Endodermal cell (in vitro differentiated cells): ENCODE measurements at regions not wholly inside any gene's neighbourhood (a gene's known extent, or its start where the extent isn't known, plus 50 kb on each side); places are given as distances from the start of the nearest gene placed in this dataset.

Source experiments
- DNase-seq: peaks from one replicate; pipeline ENCODE4 v3.0.0-alpha.2; 2017
- H3K27ac ChIP-seq: 2 replicates; pipeline ENCODE4 v1.5.1; 2013; ENCODE audit warnings: mild to moderate bottlenecking, low read depth, low read length, moderate library complexity
- H3K27me3 ChIP-seq: 2 replicates; pipeline ENCODE4 v1.6.1; 2013; ENCODE audit warnings: mild to moderate bottlenecking, low read length, moderate library complexity; ENCODE audit not compliant: insufficient read depth, control insufficient read depth, poor library complexity, severe bottlenecking
- H3K36me3 ChIP-seq: 2 replicates; pipeline ENCODE4 v1.7.0; 2013; ENCODE audit warnings: mild to moderate bottlenecking, low read length, moderate library complexity; ENCODE audit not compliant: control insufficient read depth, insufficient read depth
- H3K4me1 ChIP-seq: one replicate; pipeline ENCODE4 v1.7.0; 2013; ENCODE audit warnings: low read length; ENCODE audit not compliant: control insufficient read depth, insufficient read depth
- H3K4me3 ChIP-seq: 2 replicates; pipeline ENCODE4 v1.5.1; 2013; ENCODE audit warnings: mild to moderate bottlenecking, low read length, moderate library complexity
- H3K9ac ChIP-seq: 2 replicates; pipeline ENCODE4 v1.6.1; 2013; ENCODE audit warnings: mild to moderate bottlenecking, low read length, moderate library complexity; ENCODE audit not compliant: poor library complexity, severe bottlenecking; ENCODE audit errors: extremely low read depth
- H3K9me3 ChIP-seq: 2 replicates; pipeline ENCODE4 v1.6.1; 2013; ENCODE audit warnings: mild to moderate bottlenecking, low read length, moderate library complexity; ENCODE audit not compliant: control insufficient read depth
- H3K27ac Mint-ChIP-seq: 2 replicates; pipeline ENCODE4 v1.8.0; 2020; ENCODE audit warnings: mixed read lengths
- H3K27me3 Mint-ChIP-seq: 2 replicates; pipeline ENCODE4 v1.8.0; 2021; ENCODE audit warnings: mild to moderate bottlenecking, mixed read lengths; ENCODE audit not compliant: insufficient read depth
- H3K36me3 Mint-ChIP-seq: 2 replicates; pipeline ENCODE4 v1.8.0; 2020; ENCODE audit warnings: low read depth, mixed read lengths
- H3K4me1 Mint-ChIP-seq: 2 replicates; pipeline ENCODE4 v1.8.0; 2020; ENCODE audit warnings: mixed read lengths
- H3K4me3 Mint-ChIP-seq: 2 replicates; pipeline ENCODE4 v1.8.0; 2020; ENCODE audit warnings: mild to moderate bottlenecking, moderate library complexity, mixed read lengths
- H3K9me3 Mint-ChIP-seq: 2 replicates; pipeline ENCODE4 v1.8.0; 2020; ENCODE audit warnings: mild to moderate bottlenecking, mixed read lengths
- WGBS, 2 experiments: methylation state at CpG; one replicate each; pipeline versions ENCODE4 v1.1.5 to v1.1.7; 2013; ENCODE audit warnings: missing lambda C conversion rate in 2 of 2, mixed read lengths in 1 of 2; ENCODE audit not compliant: insufficient coverage in 1 of 2, insufficient read length in 1 of 2; 5-methylcytosine and 5-hydroxymethylcytosine counted together
- TF ChIP-seq, protein P1 (sequence below): fragments of 200-600 bp; sonication (generic); conservative IDR thresholded peaks from 2 replicates; pipeline ENCODE4 v1.5.0; 2021; ENCODE audit warnings: antibody characterized with exemption, mild to moderate bottlenecking

GRCh38 chr2:209145941-209146681, 277.7 kb upstream of the MAP2 start:
- Mint-ChIP-seq H3K9me3 (no peaks in the 10 kb centered on the region), H3K4me3 (no peak overlapping the region), H3K27me3 (peaks cover 8% of the 10 kb centered on the region), H3K4me1 (peaks cover 41% of the 10 kb centered on the region), H3K36me3 (no peaks in the 10 kb centered on the region), H3K27ac (no peak overlapping the region)
- TF ChIP-seq, protein P1, sequence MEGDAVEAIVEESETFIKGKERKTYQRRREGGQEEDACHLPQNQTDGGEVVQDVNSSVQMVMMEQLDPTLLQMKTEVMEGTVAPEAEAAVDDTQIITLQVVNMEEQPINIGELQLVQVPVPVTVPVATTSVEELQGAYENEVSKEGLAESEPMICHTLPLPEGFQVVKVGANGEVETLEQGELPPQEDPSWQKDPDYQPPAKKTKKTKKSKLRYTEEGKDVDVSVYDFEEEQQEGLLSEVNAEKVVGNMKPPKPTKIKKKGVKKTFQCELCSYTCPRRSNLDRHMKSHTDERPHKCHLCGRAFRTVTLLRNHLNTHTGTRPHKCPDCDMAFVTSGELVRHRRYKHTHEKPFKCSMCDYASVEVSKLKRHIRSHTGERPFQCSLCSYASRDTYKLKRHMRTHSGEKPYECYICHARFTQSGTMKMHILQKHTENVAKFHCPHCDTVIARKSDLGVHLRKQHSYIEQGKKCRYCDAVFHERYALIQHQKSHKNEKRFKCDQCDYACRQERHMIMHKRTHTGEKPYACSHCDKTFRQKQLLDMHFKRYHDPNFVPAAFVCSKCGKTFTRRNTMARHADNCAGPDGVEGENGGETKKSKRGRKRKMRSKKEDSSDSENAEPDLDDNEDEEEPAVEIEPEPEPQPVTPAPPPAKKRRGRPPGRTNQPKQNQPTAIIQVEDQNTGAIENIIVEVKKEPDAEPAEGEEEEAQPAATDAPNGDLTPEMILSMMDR = no peak
- H3K9ac ChIP-seq = no peak overlapping the region
- H3K4me3 ChIP-seq = no peak overlapping the region
- no peaks in the 10 kb centered on the region for H3K36me3 ChIP-seq
- no peak overlapping the region for H3K27ac ChIP-seq
- no peaks in the 10 kb centered on the region for H3K9me3 ChIP-seq
- H3K4me1 ChIP-seq = no peaks in the 10 kb centered on the region
- 79 to 82% methylated on average over 5 to 7 of the region's 7 CpGs for WGBS, 2 experiments
- H3K27me3 ChIP-seq = peaks cover 9% of the 10 kb centered on the region
- peak; percentile 67 for DNase-seq

DNA sequence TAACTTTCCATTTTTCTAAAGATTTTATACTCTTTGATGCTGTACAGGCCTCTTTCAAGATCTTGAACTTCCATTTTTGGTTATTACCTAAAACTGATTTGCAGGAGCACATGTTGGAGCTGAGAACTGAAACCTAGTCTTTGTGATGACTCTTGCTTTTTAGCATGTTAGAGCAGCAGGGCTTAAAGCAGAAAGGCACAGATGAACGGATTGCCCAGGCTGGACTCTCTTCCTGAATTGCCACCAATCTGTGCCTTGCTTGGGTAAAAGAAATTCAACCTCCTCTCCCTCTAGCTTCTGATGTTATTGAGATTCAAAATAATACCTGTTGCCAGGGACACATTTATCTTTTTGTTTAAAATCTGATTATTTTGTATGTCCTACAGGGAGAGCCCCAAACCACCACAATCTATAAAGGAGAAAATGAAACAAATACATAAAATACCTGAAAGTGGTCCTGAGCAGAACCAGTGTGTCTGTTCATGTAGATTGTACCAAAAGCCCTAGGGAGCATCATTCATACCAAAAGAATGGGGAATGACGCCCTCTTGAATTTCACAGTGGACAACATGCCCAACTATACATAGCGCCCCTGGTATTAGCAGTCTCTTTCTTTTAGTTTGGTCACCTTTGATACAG, 277.0 kb upstream of the MAP2 start:
- no peak overlapping the region for H3K9ac ChIP-seq
- no peak for DNase-seq
- peaks cover 9% of the 10 kb centered on the region for H3K27me3 ChIP-seq
- H3K27me3 Mint-ChIP-seq = peaks cover 8% of the 10 kb centered on the region
- no peak overlapping the region for H3K4me3 Mint-ChIP-seq
- TF ChIP-seq, protein P1 = no peak
- H3K36me3 Mint-ChIP-seq = no peaks in the 10 kb centered on the region
- no peaks in the 10 kb centered on the region for H3K36me3 ChIP-seq
- no peak overlapping the region for H3K27ac Mint-ChIP-seq
- no peaks in the 10 kb centered on the region for H3K9me3 Mint-ChIP-seq
- H3K4me1 Mint-ChIP-seq = peaks cover 36% of the 10 kb centered on the region
- H3K4me3 ChIP-seq = no peak overlapping the region
- no peaks in the 10 kb centered on the region for H3K9me3 ChIP-seq
- 98% methylated on average over 3 of the region's 3 CpGs; no CpG with 5 or more reads in 1 of the 2 experiments for WGBS, 2 experiments
- no peak overlapping the region for H3K27ac ChIP-seq
- H3K4me1 ChIP-seq = no peaks in the 10 kb centered on the region

GRCh38 chr2:209147981-209148380, 275.9 kb upstream of the MAP2 start:
- no peak for DNase-seq
- H3K4me1 Mint-ChIP-seq = peaks cover 31% of the 10 kb centered on the region
- no peaks in the 10 kb centered on the region for H3K9me3 Mint-ChIP-seq
- H3K27ac Mint-ChIP-seq = no peak overlapping the region
- H3K27me3 Mint-ChIP-seq = peaks cover 8% of the 10 kb centered on the region
- H3K27me3 ChIP-seq = peaks cover 9% of the 10 kb centered on the region
- H3K4me3 Mint-ChIP-seq = no peak overlapping the region
- no peaks in the 10 kb centered on the region for H3K36me3 ChIP-seq
- H3K4me1 ChIP-seq = no peaks in the 10 kb centered on the region
- TF ChIP-seq, protein P1 = no peak
- H3K27ac ChIP-seq = no peak overlapping the region
- H3K9me3 ChIP-seq = no peaks in the 10 kb centered on the region
- H3K36me3 Mint-ChIP-seq = no peaks in the 10 kb centered on the region
- H3K9ac ChIP-seq = no peak overlapping the region
- H3K4me3 ChIP-seq = no peak overlapping the region
